HEK293 (cell line): ENCODE measurements at regions not wholly inside any gene's neighbourhood (a gene's known extent, or its start where the extent isn't known, plus 50 kb on each side); places are given as distances from the start of the nearest gene placed in this dataset.

ENCODE experiments used
- CTCF ChIA-PET: fragments of 350-600 bp; formaldehyde crosslinking; extraction: SDS; loops from one replicate; lab custom pipeline; 2021; ENCODE audit warnings: antibody characterized with exemption; lab: Yijun Ruan, JAX
- POLR2A ChIA-PET: fragments of 300-600 bp; formaldehyde crosslinking; extraction: SDS; loops from one replicate; lab custom pipeline; 2020; ENCODE audit warnings: antibody characterized with exemption, inconsistent platforms; lab: Yijun Ruan, JAX
- H3K27ac ChIP-seq: fragments of 200-500 bp; sonication (Bioruptor generic); 2 replicates; pipeline ENCODE4 v1.5.1; 2014; ENCODE audit warnings: low read depth, low read length, control low read depth, inconsistent platforms; ENCODE audit errors: extremely low read depth
- H3K36me3 ChIP-seq, 2 experiments: fragments of 200-500 bp in 1 of 2; sonication (Bioruptor generic) in 1 of 2; 1 replicate in 1 of 2; 2 replicates in 1 of 2; pipeline ENCODE4 v1.5.1; 2014 to 2017; ENCODE audit warnings: inconsistent platforms in 2 of 2, low read length in 2 of 2; ENCODE audit not compliant: control insufficient read depth in 2 of 2, insufficient read depth in 1 of 2
- H3K4me1 ChIP-seq: fragments of 200-500 bp; sonication (Bioruptor generic); 2 replicates; pipeline ENCODE4 v1.5.1; 2014; ENCODE audit warnings: mild to moderate bottlenecking, low read length, inconsistent platforms; ENCODE audit not compliant: control insufficient read depth, insufficient read depth
- H3K4me3 ChIP-seq: 2 replicates; pipeline ENCODE4 v1.5.1; 2011; ENCODE audit warnings: low read depth, mild to moderate bottlenecking, control low read depth, low read length, moderate library complexity
- H3K9me3 ChIP-seq: fragments of 200-500 bp; sonication (Bioruptor generic); 2 replicates; pipeline ENCODE4 v1.5.1; 2014; ENCODE audit warnings: low read depth, low read length, inconsistent platforms; ENCODE audit not compliant: control insufficient read depth, insufficient read depth
- GFI1B ChIP-seq: fragments of 450-650 bp; formaldehyde crosslinking; IDR thresholded peaks from 2 replicates; pipeline ENCODE4 v1.5.1; 2016; ENCODE audit warnings: missing biosample characterization, missing genetic modification characterization
- GLIS2 ChIP-seq: fragments of 450-650 bp; formaldehyde crosslinking; IDR thresholded peaks from 2 replicates; pipeline ENCODE4 v1.5.1; 2016; ENCODE audit warnings: missing biosample characterization, missing genetic modification characterization
- KLF16 ChIP-seq: fragments of 450-650 bp; formaldehyde crosslinking; IDR thresholded peaks from 2 replicates; pipeline ENCODE4 v1.5.1; 2017; ENCODE audit warnings: missing biosample characterization, missing genetic modification characterization
- KLF9 ChIP-seq: fragments of 450-650 bp; formaldehyde crosslinking; IDR thresholded peaks from 2 replicates; pipeline ENCODE4 v1.5.1; 2016; ENCODE audit warnings: missing biosample characterization, missing genetic modification characterization, low read depth
- PRDM10 ChIP-seq: fragments of 450-650 bp; formaldehyde crosslinking; IDR thresholded peaks from 2 replicates; pipeline ENCODE4 v1.5.1; 2016; ENCODE audit warnings: missing biosample characterization, missing genetic modification characterization
- SCRT2 ChIP-seq: fragments of 450-650 bp; formaldehyde crosslinking; IDR thresholded peaks from 2 replicates; pipeline ENCODE4 v1.5.1; 2016; ENCODE audit warnings: missing biosample characterization, missing genetic modification characterization
- ZBTB8A ChIP-seq: fragments of 450-650 bp; formaldehyde crosslinking; IDR thresholded peaks from 2 replicates; pipeline ENCODE4 v1.5.1; 2016; ENCODE audit warnings: missing biosample characterization, missing genetic modification characterization
- ZNF157 ChIP-seq: fragments of 450-650 bp; formaldehyde crosslinking; IDR thresholded peaks from 2 replicates; pipeline ENCODE4 v1.5.1; 2016; ENCODE audit warnings: missing biosample characterization, missing genetic modification characterization
- ZNF174 ChIP-seq: fragments of 450-650 bp; formaldehyde crosslinking; IDR thresholded peaks from 2 replicates; pipeline ENCODE4 v1.5.0; 2017; ENCODE audit warnings: missing biosample characterization, mild to moderate bottlenecking, missing genetic modification characterization
- ZNF311 ChIP-seq: fragments of 450-650 bp; formaldehyde crosslinking; IDR thresholded peaks from 2 replicates; pipeline ENCODE4 v1.5.1; 2017; ENCODE audit warnings: missing biosample characterization, missing genetic modification characterization, borderline replicate concordance
- ZNF350 ChIP-seq: fragments of 450-650 bp; formaldehyde crosslinking; IDR thresholded peaks from 2 replicates; pipeline ENCODE4 v1.5.0; 2017; ENCODE audit warnings: missing biosample characterization, mild to moderate bottlenecking, missing genetic modification characterization
- ZNF366 ChIP-seq: fragments of 450-650 bp; formaldehyde crosslinking; conservative IDR thresholded peaks from 2 replicates; pipeline ENCODE4 v1.5.1; 2016; ENCODE audit warnings: missing biosample characterization, missing genetic modification characterization
- ZNF391 ChIP-seq: fragments of 450-650 bp; formaldehyde crosslinking; IDR thresholded peaks from 2 replicates; pipeline ENCODE4 v1.5.1; 2016; ENCODE audit warnings: low read depth, missing biosample characterization, missing genetic modification characterization, borderline replicate concordance
- ZNF394 ChIP-seq: fragments of 450-650 bp; formaldehyde crosslinking; IDR thresholded peaks from 2 replicates; pipeline ENCODE4 v1.5.1; 2016; ENCODE audit warnings: missing biosample characterization, missing genetic modification characterization, mild to moderate bottlenecking, moderate library complexity, borderline replicate concordance
- ZNF48 ChIP-seq: fragments of 450-650 bp; formaldehyde crosslinking; IDR thresholded peaks from 2 replicates; pipeline ENCODE4 v1.5.1; 2016; ENCODE audit warnings: missing biosample characterization, missing genetic modification characterization
- ZNF514 ChIP-seq: fragments of 450-650 bp; formaldehyde crosslinking; IDR thresholded peaks from 2 replicates; pipeline ENCODE4 v1.5.1; 2016; ENCODE audit warnings: missing biosample characterization, missing genetic modification characterization
- ZNF518A ChIP-seq: fragments of 450-650 bp; formaldehyde crosslinking; conservative IDR thresholded peaks from 2 replicates; pipeline ENCODE4 v1.5.1; 2016; ENCODE audit warnings: low read depth, missing biosample characterization, missing genetic modification characterization
- ZNF548 ChIP-seq: fragments of 450-650 bp; formaldehyde crosslinking; IDR thresholded peaks from 2 replicates; pipeline ENCODE4 v1.5.1; 2016; ENCODE audit warnings: missing biosample characterization, missing genetic modification characterization
- ZNF558 ChIP-seq: fragments of 450-650 bp; formaldehyde crosslinking; IDR thresholded peaks from 2 replicates; pipeline ENCODE4 v1.5.1; 2016; ENCODE audit warnings: missing biosample characterization, missing genetic modification characterization
- ZNF596 ChIP-seq: fragments of 450-650 bp; IDR thresholded peaks from 2 replicates; pipeline ENCODE4 v1.5.0; 2018; ENCODE audit warnings: missing biosample characterization, mild to moderate bottlenecking, missing genetic modification characterization, moderate library complexity
- ZNF660 ChIP-seq: fragments of 450-650 bp; IDR thresholded peaks from 2 replicates; pipeline ENCODE4 v1.5.1; 2018; ENCODE audit warnings: missing biosample characterization, mild to moderate bottlenecking, missing genetic modification characterization
- ZNF704 ChIP-seq: fragments of 450-650 bp; formaldehyde crosslinking; IDR thresholded peaks from 2 replicates; pipeline ENCODE4 v1.5.1; 2016; ENCODE audit warnings: missing biosample characterization, missing genetic modification characterization
- ZNF76 ChIP-seq: fragments of 450-650 bp; formaldehyde crosslinking; IDR thresholded peaks from 2 replicates; pipeline ENCODE4; 2016; ENCODE audit warnings: low read depth, missing biosample characterization, missing genetic modification characterization, borderline replicate concordance
- ZNF776 ChIP-seq: fragments of 450-650 bp; formaldehyde crosslinking; IDR thresholded peaks from 2 replicates; pipeline ENCODE4 v1.5.0; 2017; ENCODE audit warnings: missing biosample characterization, missing genetic modification characterization, borderline replicate concordance
- ZNF837 ChIP-seq: fragments of 450-650 bp; formaldehyde crosslinking; IDR thresholded peaks from 2 replicates; pipeline ENCODE4 v1.5.1; 2016; ENCODE audit warnings: missing biosample characterization, missing genetic modification characterization
- ZXDB ChIP-seq: fragments of 450-650 bp; formaldehyde crosslinking; IDR thresholded peaks from 2 replicates; pipeline ENCODE4 v1.5.1; 2016; ENCODE audit warnings: missing biosample characterization, missing genetic modification characterization

GRCh38 chr3:118548434-118548833, 486.2 kb downstream of the IGSF11 start:
- Histone ChIP-seq H3K36me3 (no peaks in the 10 kb centered on the region), H3K4me3 (no peak overlapping the region), H3K4me1 (no peaks in the 10 kb centered on the region), H3K9me3 (no peaks in the 10 kb centered on the region), H3K27ac (no peak overlapping the region)
- CTCF ChIA-PET: no interaction called here
- POLR2A ChIA-PET: no interaction called here
- TF ChIP-seq ZNF311 (tag by site-specific recombination) (no peak), PRDM10 (no peak), ZNF391 (tag by site-specific recombination) (no peak), ZNF76 (tag by site-specific recombination) (no peak), ZXDB (tag by site-specific recombination) (no peak), ZNF350 (tag by site-specific recombination) (no peak), ZNF48 (no peak), ZNF514 (tag by site-specific recombination) (no peak), ZNF394 (tag by site-specific recombination) (no peak), KLF9 (tag by site-specific recombination) (no peak), ZNF157 (no peak), ZNF558 (no peak), GFI1B (tag by site-specific recombination) (no peak)

- no peaks in the 10 kb centered on the region for H3K36me3 ChIP-seq
- no peak overlapping the region for H3K27ac ChIP-seq
- ChIA-PET POLR2A (no interaction called here), CTCF (interaction anchor here (0.6 kb wide), 1 partner anchor 78 kb away, joined by 3 read pairs; no protein-coding TSS in a partner anchor)
- H3K9me3 ChIP-seq: no peaks in the 10 kb centered on the region
- no peak overlapping the region for H3K4me3 ChIP-seq
- H3K4me1 ChIP-seq: no peaks in the 10 kb centered on the region
- TF ChIP-seq ZNF48 (no peak), ZNF776 (tag by site-specific recombination) (no peak), ZNF548 (tag by site-specific recombination) (no peak), ZNF596 (tag by site-specific recombination) (no peak), ZNF350 (tag by site-specific recombination) (no peak), KLF16 (tag by site-specific recombination) (no peak), ZNF837 (tag by site-specific recombination) (no peak), GLIS2 (tag by site-specific recombination) (no peak), ZNF174 (tag by site-specific recombination) (no peak), ZNF366 (tag by site-specific recombination) (no peak), ZNF704 (tag by site-specific recombination) (no peak), ZBTB8A (tag by site-specific recombination) (no peak), ZNF660 (tag by site-specific recombination) (no peak), SCRT2 (no peak), ZNF518A (tag by site-specific recombination) (no peak)
Observed at GRCh38 chr3:118550122-118550521, 484.5 kb downstream of the IGSF11 start.
